ENCODE measurements at regions not wholly inside any gene's neighbourhood (a gene's known extent, or its start where the extent isn't known, plus 50 kb on each side); places are given as distances from the start of the nearest gene placed in this dataset.

DNA sequence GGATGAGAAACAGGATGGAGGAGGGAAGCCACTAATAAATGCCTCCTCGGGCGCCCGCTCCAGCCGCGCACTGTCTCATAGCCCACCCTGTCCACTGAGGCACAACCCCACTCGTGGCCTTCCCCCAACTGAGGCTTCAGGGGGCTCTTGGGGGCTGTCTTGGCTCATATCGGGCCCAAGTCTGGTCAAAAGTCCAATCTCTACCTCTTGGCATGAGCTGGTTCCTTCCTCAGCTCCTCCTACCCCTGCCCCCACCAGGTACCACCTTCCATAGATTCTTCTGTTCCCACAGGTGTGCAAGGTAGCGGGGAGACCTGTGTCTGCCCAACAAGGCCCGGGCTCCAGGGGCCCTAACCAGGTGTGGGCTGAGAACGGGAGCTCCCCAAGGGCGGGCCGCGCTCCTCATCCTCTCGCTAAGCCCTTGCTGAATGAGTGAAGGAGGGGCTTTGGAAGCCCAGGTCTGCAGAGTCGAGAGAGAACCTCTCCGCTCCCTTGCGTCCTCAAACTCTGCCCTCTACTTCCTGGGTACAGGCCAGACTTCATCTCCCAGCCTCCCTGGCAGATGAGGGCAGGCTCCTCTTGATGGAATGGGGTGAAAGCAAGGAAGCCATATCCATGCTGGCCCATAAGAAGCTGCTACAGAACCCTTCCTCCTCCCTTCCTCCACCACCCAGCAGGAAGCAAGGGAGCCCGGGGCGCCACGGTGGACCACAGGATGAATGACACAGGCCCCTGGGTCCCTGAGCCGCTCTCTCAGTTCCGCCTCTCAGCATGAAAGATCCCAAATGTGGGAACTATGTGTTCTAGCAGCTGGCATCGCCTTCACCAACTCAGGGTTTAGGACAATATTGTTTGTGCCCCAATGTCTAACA, 74.7 kb downstream of the PSMG1 start:
- TF ChIP-seq, protein P1, sequence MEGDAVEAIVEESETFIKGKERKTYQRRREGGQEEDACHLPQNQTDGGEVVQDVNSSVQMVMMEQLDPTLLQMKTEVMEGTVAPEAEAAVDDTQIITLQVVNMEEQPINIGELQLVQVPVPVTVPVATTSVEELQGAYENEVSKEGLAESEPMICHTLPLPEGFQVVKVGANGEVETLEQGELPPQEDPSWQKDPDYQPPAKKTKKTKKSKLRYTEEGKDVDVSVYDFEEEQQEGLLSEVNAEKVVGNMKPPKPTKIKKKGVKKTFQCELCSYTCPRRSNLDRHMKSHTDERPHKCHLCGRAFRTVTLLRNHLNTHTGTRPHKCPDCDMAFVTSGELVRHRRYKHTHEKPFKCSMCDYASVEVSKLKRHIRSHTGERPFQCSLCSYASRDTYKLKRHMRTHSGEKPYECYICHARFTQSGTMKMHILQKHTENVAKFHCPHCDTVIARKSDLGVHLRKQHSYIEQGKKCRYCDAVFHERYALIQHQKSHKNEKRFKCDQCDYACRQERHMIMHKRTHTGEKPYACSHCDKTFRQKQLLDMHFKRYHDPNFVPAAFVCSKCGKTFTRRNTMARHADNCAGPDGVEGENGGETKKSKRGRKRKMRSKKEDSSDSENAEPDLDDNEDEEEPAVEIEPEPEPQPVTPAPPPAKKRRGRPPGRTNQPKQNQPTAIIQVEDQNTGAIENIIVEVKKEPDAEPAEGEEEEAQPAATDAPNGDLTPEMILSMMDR (IDR thresholded peaks at IDR 0.05; ENCODE audit: low read depth, low read length): no peak
- H3K4me1 ChIP-seq (ENCODE audit: low read depth): peaks cover 6% of the 10 kb centered on the region
- H3K36me3 ChIP-seq: no peaks in the 10 kb centered on the region
- H3K27ac ChIP-seq: no peak overlapping the region
- no peak for DNase-seq (ENCODE audit: low read depth in 1 of 2, low spot score in 1 of 2)
- no peaks in the 10 kb centered on the region for H3K9me3 ChIP-seq (ENCODE audit: low read depth)
- H3K4me3 ChIP-seq: no peak overlapping the region
- H3K27me3 ChIP-seq: no peaks in the 10 kb centered on the region

DNA sequence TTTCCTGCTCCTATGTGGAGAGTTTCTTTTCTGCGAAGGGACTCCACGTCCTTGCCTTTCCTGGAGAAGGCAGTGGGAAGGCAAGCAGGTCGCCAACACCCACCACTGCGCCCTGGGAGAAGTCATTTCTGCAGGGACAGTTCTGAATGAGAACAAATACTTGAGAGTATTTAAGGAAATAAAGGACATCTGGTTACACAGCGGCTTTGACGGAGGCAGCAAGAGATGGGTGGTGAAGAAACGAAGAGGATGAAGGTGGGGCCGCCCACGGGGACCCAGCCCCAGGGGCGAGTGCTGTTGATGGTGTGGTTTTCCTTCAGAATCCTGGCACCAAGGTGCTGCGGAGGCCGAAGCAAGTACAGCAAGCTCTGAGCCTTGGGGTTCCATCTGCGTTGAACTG, 75.5 kb downstream of the PSMG1 start:
- H3K9me3 ChIP-seq (ENCODE audit: low read depth): no peaks in the 10 kb centered on the region
- DNase-seq (ENCODE audit: low read depth in 1 of 2, low spot score in 1 of 2): no peak
- H3K27ac ChIP-seq: no peak overlapping the region
- no peak overlapping the region for H3K4me3 ChIP-seq
- H3K36me3 ChIP-seq: no peaks in the 10 kb centered on the region
- peaks cover 6% of the 10 kb centered on the region for H3K4me1 ChIP-seq (ENCODE audit: low read depth)
- no peaks in the 10 kb centered on the region for H3K27me3 ChIP-seq
- TF ChIP-seq, protein P1 (IDR thresholded peaks at IDR 0.05; ENCODE audit: low read depth, low read length): no peak

DNA sequence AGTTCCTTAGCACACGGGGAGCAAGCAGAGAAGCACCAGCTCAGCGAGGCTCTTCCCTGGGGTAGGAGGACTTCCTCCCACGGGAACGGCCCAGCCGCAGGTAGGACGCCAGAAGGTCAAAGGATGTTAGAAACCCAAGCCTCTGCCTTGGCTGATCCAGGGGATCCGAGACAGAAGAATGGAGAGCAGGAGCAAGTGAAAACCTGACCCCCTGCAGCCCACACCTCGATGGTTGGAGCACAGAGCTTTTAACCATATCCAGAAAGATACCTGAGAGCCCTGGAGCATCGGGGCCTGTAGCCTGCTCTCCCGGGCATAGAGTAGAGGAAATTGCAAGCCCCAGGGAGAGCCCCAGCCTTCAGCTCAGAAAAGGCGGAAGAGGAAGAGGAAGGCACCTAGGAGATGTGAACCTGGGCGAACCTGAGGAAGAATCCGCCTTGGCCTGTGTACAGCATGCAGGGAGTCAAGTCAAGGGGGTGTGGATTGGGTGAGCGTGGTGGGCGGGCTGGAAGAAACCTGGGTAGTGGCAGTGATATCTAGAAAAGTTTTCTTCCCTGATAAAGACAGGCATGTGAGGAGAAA, 76.3 kb downstream of the PSMG1 start:
- DNase-seq (ENCODE audit: low read depth in 1 of 2, low spot score in 1 of 2): no peak
- TF ChIP-seq, protein P1 (IDR thresholded peaks at IDR 0.05; ENCODE audit: low read depth, low read length): no peak
- H3K9me3 ChIP-seq (ENCODE audit: low read depth): no peaks in the 10 kb centered on the region
- no peaks in the 10 kb centered on the region for H3K27me3 ChIP-seq
- H3K27ac ChIP-seq: no peak overlapping the region
- peaks cover under 1% of the 10 kb centered on the region for H3K4me1 ChIP-seq (ENCODE audit: low read depth)
- H3K36me3 ChIP-seq: no peaks in the 10 kb centered on the region
- no peak overlapping the region for H3K4me3 ChIP-seq

DNA sequence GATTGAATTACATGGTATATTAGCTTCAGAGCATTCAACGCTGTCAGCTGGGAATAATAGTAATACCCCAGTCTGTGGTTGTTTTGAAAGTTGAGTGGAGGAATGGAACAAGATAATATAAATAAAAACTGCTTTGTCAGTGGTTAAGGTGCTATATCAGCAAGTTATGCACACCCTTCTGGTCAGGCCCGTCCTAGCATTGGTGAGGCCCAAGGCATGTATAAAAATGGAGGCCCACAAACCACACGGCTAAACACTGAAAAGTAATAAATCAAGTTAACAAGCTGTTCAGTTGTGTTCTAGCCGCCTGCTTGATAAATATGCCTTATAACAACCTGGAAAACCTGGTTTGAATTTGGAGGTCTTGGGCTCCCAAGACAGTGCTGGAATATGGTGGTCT, 77.4 kb downstream of the PSMG1 start:
- Histone ChIP-seq H3K4me3 (no peak overlapping the region), H3K27me3 (no peaks in the 10 kb centered on the region), H3K27ac (no peak overlapping the region), H3K36me3 (no peaks in the 10 kb centered on the region), H3K9me3 (ENCODE audit: low read depth) (no peaks in the 10 kb centered on the region), H3K4me1 (ENCODE audit: low read depth) (peaks cover 9% of the 10 kb centered on the region)
- DNase-seq (ENCODE audit: low read depth in 1 of 2, low spot score in 1 of 2): no peak
- TF ChIP-seq, protein P1 (IDR thresholded peaks at IDR 0.05; ENCODE audit: low read depth, low read length): no peak

DNA sequence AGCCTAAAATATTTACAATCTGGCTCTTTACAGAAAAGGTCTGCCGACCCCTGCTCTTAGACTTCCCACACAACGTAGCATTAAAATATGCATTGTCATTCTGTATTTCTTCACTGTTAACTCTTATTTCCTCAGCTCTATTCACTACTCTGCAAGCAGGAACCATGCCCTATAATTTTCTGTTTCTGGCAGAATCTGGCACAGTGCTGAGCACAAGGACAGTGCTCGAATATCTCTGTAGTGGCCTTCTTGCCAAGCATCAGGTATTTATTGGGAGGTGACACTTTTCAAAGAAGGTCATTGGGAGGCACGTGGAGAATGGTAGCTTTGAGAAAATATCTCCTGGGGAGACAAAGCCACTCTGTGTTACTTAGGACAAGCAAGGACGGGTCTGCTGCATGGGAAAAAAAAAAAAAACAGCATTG, 77.9 kb downstream of the PSMG1 start:
- no peak overlapping the region for H3K27ac ChIP-seq
- H3K36me3 ChIP-seq: no peaks in the 10 kb centered on the region
- H3K9me3 ChIP-seq (ENCODE audit: low read depth): no peaks in the 10 kb centered on the region
- no peaks in the 10 kb centered on the region for H3K27me3 ChIP-seq
- no peak overlapping the region for H3K4me3 ChIP-seq
- TF ChIP-seq, protein P1 (IDR thresholded peaks at IDR 0.05; ENCODE audit: low read depth, low read length): no peak
- no peak for DNase-seq (ENCODE audit: low read depth in 1 of 2, low spot score in 1 of 2)
- peaks cover 9% of the 10 kb centered on the region for H3K4me1 ChIP-seq (ENCODE audit: low read depth)

All from cardiac muscle cell (in vitro differentiated cells and primary cell).